GM21737 (cell line): ENCODE measurements at regions not wholly inside any gene's neighbourhood (a gene's known extent, or its start where the extent isn't known, plus 50 kb on each side); places are given as distances from the start of the nearest gene placed in this dataset.

Experiments used
- ATAC-seq: cut with Tn5 transposase; IDR thresholded peaks from one replicate; pipeline ENCODE4 v1.9.1; 2021; ENCODE audit warnings: mild to moderate bottlenecking, moderate library complexity; ENCODE audit not compliant: unreplicated experiment

- no peak for ATAC-seq
These were observed 600.5 kb downstream of the USP25 start for GRCh38 chr21:16330082-16330907.

- no peak for ATAC-seq
These were observed 601.1 kb downstream of the USP25 start for GRCh38 chr21:16330908-16331268.

DNA sequence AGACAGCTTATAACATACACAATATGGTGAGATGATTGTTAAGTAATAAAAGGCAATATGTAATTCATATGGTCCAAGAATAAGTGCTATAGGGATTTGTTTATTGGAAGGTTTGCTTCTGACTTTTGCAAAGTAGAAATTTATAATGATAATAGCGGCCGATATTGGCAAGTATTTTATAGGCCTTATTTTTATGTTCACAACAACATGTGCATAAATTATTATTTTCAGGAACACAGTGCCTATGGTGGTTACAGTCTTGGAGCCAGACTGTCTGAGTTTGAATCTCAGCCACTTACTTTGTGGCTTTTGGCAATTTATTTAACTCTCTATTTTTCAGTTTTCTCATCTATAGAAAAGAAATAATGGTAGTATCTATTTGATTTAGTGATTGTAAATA lies 607.5 kb downstream of the USP25 start:
- no peak for ATAC-seq

DNA sequence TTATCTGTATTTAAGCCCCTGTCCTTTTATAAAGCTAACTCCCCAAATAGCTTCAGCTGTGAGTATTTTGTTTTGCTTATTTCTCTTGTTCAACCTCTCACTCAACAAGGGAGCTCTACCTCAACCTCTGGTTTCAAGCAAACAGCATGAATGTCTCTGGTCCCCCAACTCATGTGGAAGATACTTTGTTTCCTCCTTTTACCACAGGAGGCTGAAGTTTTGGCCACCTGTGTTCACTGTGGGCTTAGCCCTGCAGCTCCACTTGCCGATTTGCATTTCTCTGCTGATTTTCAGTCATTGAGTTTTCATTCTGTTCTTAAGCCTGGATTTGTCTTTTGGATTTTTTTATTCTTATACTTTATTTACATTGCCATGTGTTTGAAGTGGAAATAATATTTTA lies 613.1 kb downstream of the USP25 start:
- no peak for ATAC-seq

- no peak for ATAC-seq
These were observed 614.0 kb downstream of the USP25 start for GRCh38 chr21:16343776-16344175.

DNA sequence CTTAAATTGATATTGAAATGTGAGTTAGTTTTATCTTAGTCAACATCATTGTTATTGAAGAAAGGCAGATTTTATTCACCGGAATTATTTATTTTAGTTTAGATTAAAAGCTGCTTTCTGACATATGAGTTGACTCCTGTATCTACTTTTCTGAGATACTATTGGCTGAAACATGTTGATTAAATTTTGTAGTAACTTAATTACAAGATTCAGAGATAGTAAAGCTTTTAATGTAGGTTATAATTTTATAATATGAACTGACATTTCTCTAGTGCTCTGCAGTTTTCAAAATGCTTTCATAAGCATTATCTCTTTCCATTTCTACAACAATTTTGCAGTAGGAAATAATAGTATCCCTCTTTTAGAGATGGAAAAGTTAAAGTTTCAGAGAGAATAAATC lies 616.0 kb downstream of the USP25 start:
- no peak for ATAC-seq

DNA sequence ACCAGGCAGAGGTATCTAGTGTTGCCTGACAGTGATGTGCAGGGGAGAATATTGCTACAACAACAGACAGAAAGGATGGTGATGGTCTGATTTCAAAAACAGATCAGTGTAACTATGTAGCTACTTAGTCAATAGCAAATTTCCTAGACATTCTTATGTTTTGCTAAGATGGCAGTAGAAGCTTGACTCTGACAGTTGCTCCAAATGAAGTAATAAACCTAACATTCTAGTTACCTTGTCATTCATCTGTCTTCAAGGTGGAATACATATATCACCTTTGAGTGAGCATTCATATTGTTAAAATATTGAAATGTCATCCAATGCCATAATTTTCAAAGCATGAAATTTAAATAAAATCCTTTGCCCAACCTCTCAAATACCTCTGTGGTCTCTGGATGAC lies 617.4 kb downstream of the USP25 start:
- no peak for ATAC-seq

GRCh38 chr21:16353764-16354163 lies 624.0 kb downstream of the USP25 start:
- no peak for ATAC-seq

- no peak for ATAC-seq
These were observed 628.2 kb downstream of the USP25 start for GRCh38 chr21:16357994-16358393.

DNA sequence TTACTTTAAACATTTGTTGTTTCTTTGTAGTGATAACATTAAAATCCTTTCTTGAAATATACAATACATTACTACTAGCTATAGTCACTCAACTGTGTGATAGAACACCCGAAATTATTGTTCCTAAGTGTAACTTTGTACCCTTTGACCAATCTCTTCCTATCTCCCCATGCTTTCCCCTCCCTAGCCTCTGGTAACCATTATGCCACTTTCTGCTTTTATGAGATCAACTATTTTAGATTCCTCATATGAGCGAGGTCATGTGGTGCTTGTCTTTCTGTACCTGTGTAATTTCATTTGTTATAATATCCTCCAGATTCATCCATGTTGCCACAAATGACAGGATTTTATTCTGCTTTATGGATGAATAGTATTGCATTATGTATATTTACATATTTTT lies 629.0 kb downstream of the USP25 start:
- no peak for ATAC-seq

DNA sequence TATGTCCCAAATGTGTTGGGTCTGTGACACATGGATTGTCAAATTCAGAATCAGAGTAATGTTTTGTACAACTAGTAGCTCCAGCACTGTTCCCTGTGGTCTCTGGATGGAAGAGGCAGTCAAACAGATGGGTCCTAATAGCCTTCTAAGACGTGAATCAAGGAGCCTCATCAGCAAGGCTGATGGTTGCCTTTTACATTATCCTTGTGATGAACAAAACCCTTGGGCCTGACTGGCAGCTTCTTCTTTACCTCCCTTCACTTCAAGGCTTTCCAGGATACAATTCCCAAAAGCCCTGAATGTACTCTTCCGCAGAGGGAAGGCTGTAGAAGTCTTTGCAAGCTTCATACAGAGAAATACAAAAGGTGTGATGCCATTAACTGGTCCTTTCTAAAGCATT lies 633.3 kb downstream of the USP25 start:
- no peak for ATAC-seq

DNA sequence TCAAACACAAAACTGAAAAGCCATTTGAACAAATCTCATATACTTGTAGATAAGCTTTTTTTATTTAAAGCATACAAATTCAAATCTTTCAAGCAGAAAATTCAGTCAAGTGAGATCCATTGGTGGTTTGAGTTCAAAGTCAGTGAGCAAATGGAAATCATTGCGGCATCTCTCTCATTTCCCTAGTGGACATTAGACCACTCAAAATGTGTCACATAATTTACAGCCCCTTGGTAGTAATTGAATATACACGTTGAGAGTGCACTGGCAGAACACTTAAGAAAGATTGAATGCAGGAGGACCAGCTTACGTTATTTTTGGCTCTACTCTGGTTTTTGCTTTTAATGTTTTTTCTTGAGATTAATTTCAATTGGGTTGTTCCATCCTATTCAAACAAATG lies 633.7 kb downstream of the USP25 start:
- no peak for ATAC-seq

- ATAC-seq: no peak
These were observed 636.4 kb downstream of the USP25 start for GRCh38 chr21:16366207-16366606.

GRCh38 chr21:16367079-16367478 lies 637.3 kb downstream of the USP25 start:
- ATAC-seq: no peak

DNA sequence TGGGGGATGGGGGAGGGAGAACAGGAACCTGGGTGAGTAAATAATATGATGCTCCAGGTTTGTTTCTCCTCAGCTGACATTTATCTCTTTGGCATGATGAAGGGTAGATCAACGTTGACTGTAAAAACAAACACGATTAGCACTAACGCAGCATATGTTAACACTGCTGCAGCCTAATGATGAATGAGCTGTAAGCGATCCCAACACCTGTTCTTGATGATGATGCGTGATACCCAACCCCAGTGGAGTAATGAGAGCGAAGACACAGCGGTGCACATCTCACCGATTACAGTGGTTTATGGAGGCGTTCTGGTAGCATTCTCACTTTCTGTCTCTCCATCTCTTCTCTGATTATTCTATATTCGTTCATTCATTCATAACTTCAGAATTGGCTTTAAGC lies 640.4 kb downstream of the USP25 start:
- ATAC-seq: no peak

DNA sequence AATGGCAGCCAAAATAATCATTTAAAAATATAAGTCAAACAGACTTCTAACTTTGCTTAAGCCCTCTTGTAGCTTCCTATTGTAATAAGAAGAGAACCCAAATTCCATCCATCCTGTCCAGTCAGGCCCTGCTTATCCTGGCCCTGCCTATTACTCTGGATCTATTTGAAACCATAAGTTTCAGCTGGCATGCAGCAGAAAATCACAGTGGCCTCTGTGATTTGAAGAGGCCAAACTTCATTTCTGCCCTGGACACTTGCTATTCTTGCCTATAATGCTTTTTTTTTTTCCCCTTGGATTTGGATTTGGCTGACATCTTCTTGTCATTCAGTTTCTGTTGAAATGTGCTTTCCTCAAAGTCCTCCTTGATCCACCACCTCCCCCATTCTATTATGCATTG lies 642.8 kb downstream of the USP25 start:
- no peak for ATAC-seq

DNA sequence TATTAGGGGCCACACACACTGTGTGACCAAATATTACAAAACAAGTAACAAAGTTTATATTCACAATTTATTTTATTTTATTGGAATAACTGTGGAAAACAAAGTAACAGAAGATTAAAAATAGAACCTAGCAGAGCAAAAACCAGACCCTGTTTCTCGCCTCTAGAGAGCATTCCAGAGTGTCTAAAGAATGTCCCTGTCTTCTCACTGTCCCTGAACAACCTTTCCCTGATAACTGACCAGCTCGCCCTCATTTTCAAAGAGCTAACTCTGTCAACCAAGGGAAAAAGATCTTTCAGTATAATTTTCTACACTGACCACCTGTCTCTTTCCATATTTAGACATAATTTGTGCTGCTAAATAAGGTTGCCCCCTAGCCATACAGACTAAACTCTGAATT lies 646.9 kb downstream of the USP25 start:
- no peak for ATAC-seq

GRCh38 chr21:16377120-16377658 lies 647.4 kb downstream of the USP25 start:
- ATAC-seq: no peak

GRCh38 chr21:16377857-16378256 lies 648.1 kb downstream of the USP25 start:
- ATAC-seq: no peak

GRCh38 chr21:16378525-16378924 lies 648.7 kb downstream of the USP25 start:
- no peak for ATAC-seq

GRCh38 chr21:16388291-16388690 lies 658.5 kb downstream of the USP25 start:
- no peak for ATAC-seq

DNA sequence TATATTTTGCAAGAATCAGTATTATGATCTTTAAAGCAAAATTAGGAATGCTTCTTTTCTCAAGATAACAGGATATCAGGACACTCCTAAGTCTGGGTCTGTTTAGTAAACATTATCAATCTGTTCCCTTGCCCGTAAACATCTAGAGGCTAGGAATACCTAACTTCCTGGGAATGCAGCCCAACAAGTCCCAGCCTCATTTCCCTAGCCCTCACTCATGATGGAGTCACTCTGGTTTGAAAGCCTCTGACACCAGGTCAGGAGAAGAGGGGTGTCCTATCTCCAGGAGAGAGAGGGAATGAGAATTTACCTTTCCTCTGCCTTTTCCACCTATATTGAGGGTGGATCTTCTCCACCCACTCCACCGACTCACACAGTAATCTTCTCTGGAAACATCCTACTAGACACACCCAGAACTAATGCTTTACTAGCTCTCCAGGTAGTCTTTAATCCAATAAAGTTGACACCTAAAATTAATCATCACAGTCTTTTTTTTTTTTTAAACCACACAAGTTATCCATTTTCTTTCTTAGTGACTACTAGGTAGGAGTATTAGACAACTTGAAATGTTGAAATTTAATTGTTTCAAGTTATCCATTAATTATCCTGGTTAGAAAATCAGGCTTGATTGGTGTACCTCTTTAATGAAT lies 659.3 kb downstream of the USP25 start:
- ATAC-seq: no peak
